SK-N-SH treated with all-trans-retinoic acid at 6 μM for 48 hours (cell line): ENCODE measurements at regions not wholly inside any gene's neighbourhood (a gene's known extent, or its start where the extent isn't known, plus 50 kb on each side); places are given as distances from the start of the nearest gene placed in this dataset.

Source experiments
- ARNTL ChIP-seq: fragments of 450-650 bp; formaldehyde crosslinking; IDR thresholded peaks from 2 replicates; pipeline ENCODE4 v1.5.0; 2020; ENCODE audit warnings: low read depth, mild to moderate bottlenecking, moderate library complexity, borderline replicate concordance
- BACH2 ChIP-seq: fragments of 250-450 bp; sonication (Bioruptor Pico); IDR thresholded peaks from 2 replicates; pipeline ENCODE4 v1.9.0; 2021; ENCODE audit warnings: mild to moderate bottlenecking, borderline replicate concordance
- GLIS3 ChIP-seq: fragments of 250-450 bp; sonication (Bioruptor Pico); IDR thresholded peaks from 2 replicates; pipeline ENCODE4 v1.5.0; 2020; ENCODE audit warnings: mild to moderate bottlenecking, moderate library complexity
- OSR1 ChIP-seq: fragments of 250-450 bp; sonication (Bioruptor Pico); IDR thresholded peaks from 2 replicates; pipeline ENCODE4 v1.8.0; 2022; ENCODE audit warnings: moderate library complexity, mild to moderate bottlenecking, inconsistent platforms
- TCF4 ChIP-seq: fragments of 250-450 bp; sonication (Bioruptor Pico); IDR thresholded peaks from 2 replicates; pipeline ENCODE4 v1.8.0; 2021; ENCODE audit warnings: mild to moderate bottlenecking, moderate library complexity, borderline replicate concordance
- ZFP3 ChIP-seq: fragments of 250-450 bp; sonication (Bioruptor Pico); IDR thresholded peaks from 2 replicates; pipeline ENCODE4 v1.5.0; 2020; ENCODE audit warnings: mild to moderate bottlenecking, moderate library complexity
- ZFP30 ChIP-seq: fragments of 450-650 bp; formaldehyde crosslinking; IDR thresholded peaks from 2 replicates; pipeline ENCODE4 v1.5.0; 2022; ENCODE audit warnings: mild to moderate bottlenecking, moderate library complexity
- TF ChIP-seq, protein P1 (sequence below): fragments of 250-450 bp; sonication (Bioruptor Pico); IDR thresholded peaks from 2 replicates; pipeline ENCODE4 v1.8.0; 2020; ENCODE audit warnings: mild to moderate bottlenecking, moderate library complexity, borderline replicate concordance

DNA sequence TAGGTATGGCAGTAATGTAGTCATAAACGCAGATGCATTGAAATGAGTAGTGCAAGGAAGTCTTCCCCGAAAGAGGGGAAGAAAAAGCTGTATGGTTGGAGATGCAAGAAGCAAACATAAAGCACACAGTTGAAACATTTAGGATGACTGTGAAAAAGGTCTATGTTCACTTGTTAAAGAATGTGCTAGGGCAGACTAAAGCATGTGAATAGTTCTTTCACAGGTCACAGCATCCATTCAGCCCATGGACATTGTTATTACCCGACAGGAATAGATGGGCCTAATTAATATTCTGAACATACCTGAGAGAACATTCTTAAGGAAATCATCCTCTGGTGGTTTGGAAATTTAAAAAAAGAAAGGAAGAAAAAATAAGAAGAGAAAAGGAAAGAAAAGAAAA is 595.2 kb downstream of the ZIC1 start:
- no peak for TF ChIP-seq TCF4
- no peak for TF ChIP-seq ARNTL
- no peak for TF ChIP-seq GLIS3 (CRISPR knock-in tag)
- TF ChIP-seq, protein P1, sequence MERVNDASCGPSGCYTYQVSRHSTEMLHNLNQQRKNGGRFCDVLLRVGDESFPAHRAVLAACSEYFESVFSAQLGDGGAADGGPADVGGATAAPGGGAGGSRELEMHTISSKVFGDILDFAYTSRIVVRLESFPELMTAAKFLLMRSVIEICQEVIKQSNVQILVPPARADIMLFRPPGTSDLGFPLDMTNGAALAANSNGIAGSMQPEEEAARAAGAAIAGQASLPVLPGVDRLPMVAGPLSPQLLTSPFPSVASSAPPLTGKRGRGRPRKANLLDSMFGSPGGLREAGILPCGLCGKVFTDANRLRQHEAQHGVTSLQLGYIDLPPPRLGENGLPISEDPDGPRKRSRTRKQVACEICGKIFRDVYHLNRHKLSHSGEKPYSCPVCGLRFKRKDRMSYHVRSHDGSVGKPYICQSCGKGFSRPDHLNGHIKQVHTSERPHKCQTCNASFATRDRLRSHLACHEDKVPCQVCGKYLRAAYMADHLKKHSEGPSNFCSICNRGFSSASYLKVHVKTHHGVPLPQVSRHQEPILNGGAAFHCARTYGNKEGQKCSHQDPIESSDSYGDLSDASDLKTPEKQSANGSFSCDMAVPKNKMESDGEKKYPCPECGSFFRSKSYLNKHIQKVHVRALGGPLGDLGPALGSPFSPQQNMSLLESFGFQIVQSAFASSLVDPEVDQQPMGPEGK (CRISPR knock-in tag) = no peak
- TF ChIP-seq ZFP30 (CRISPR knock-in tag) = no peak
- TF ChIP-seq OSR1 (CRISPR knock-in tag) = no peak
- TF ChIP-seq BACH2 (CRISPR knock-in tag) = no peak
- TF ChIP-seq ZFP3 (CRISPR knock-in tag) = no peak
